Tibial nerve (tissue), 4 donors: ENCODE measurements at regions not wholly inside any gene's neighbourhood (a gene's known extent, or its start where the extent isn't known, plus 50 kb on each side); places are given as distances from the start of the nearest gene placed in this dataset.

Source experiments
- DNase-seq, 2 donors: peaks; one replicate each; pipeline ENCODE4 v3.0.0-alpha.2; 2019; ENCODE audit warnings: low spot score in 2 of 2
- H3K27ac ChIP-seq, 4 donors: fragments of 200-600 bp; sonication (generic) in 3 of 4; one replicate each; pipeline ENCODE4 v1.5.1; 2017 to 2019; ENCODE audit warnings: mild to moderate bottlenecking in 1 of 4
- H3K27me3 ChIP-seq, 2 donors: fragments of 200-600 bp; sonication (generic) in 1 of 2; one replicate each; pipeline versions ENCODE4 v1.5.1 to v1.6.0; 2017 to 2019
- H3K36me3 ChIP-seq, 3 donors: fragments of 200-600 bp; sonication (generic); one replicate each; pipeline ENCODE4 v1.5.1; 2018 to 2019
- H3K4me1 ChIP-seq, 4 donors: fragments of 200-600 bp; sonication (generic) in 3 of 4; one replicate each; pipeline ENCODE4 v1.5.1; 2017 to 2019
- H3K4me3 ChIP-seq, 4 donors: fragments of 200-600 bp; sonication (generic) in 3 of 4; one replicate each; pipeline ENCODE4 v1.5.1; 2017 to 2019; ENCODE audit warnings: mild to moderate bottlenecking in 1 of 4, moderate library complexity in 1 of 4
- H3K9me3 ChIP-seq, 4 donors: fragments of 200-600 bp; sonication (generic) in 3 of 4; one replicate each; pipeline ENCODE4 v1.5.1; 2017 to 2019
- EP300 ChIP-seq, 2 donors: sonication (generic); formaldehyde crosslinking; IDR thresholded peaks; one replicate each; pipeline ENCODE4 v1.6.1; 2017; ENCODE audit warnings: antibody characterized with exemption in 2 of 2, mild to moderate bottlenecking in 1 of 2
- POLR2A ChIP-seq, 2 donors: fragments of 450-650 bp; IDR thresholded peaks; one replicate each; pipeline ENCODE4 v1.6.1; 2017; ENCODE audit warnings: antibody characterized with exemption in 2 of 2, mild to moderate bottlenecking in 2 of 2, moderate library complexity in 2 of 2
- WGBS, 2 donors: methylation state at CpG; one replicate each; pipeline ENCODE4 v1.1.5; 2018; 5-methylcytosine and 5-hydroxymethylcytosine counted together
- TF ChIP-seq, protein P1 (sequence below), 5 experiments: fragments of 200-600 bp in 3 of 5; fragments of 450-650 bp in 2 of 5; sonication (generic) in 3 of 5; IDR thresholded peaks; one replicate each; pipeline ENCODE4 v1.5.1; 2016 to 2019; ENCODE audit warnings: antibody characterized with exemption in 5 of 5, mild to moderate bottlenecking in 3 of 5, moderate library complexity in 2 of 5

DNA sequence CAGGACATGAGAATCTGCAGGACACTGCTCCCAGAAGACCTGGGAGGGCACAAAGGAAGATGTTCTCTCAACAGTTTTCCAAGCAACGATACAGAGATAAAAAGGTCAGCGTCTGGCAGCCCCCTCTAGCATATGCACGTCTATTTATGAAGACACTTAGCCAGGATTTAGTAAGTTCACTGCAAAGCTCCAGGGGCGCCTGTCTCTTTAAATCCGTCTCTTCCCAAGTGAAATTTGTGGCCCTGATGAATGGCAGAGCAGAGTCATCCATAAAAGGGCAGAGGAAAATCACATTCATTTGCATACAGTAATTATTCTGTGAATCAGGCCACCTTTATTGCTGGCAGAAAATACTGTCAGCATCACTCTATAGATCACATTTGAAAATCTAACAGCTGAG lies 390.9 kb upstream of the SMIM21 start:
- no peaks in the 10 kb centered on the region for H3K36me3 ChIP-seq
- DNase-seq = no peak
- H3K27ac ChIP-seq = no peak overlapping the region
- no peaks in the 10 kb centered on the region for H3K9me3 ChIP-seq
- WGBS, 2 donors = 50 to 57% methylated on average over 5 of the region's 5 CpGs
- no peak overlapping the region for H3K4me3 ChIP-seq
- no peaks in the 10 kb centered on the region for H3K4me1 ChIP-seq
- no peaks in the 10 kb centered on the region for H3K27me3 ChIP-seq
- TF ChIP-seq EP300 (IDR thresholded peaks at IDR 0.05) (no peak), POLR2A (IDR thresholded peaks at IDR 0.05) (no peak)
- TF ChIP-seq, protein P1, sequence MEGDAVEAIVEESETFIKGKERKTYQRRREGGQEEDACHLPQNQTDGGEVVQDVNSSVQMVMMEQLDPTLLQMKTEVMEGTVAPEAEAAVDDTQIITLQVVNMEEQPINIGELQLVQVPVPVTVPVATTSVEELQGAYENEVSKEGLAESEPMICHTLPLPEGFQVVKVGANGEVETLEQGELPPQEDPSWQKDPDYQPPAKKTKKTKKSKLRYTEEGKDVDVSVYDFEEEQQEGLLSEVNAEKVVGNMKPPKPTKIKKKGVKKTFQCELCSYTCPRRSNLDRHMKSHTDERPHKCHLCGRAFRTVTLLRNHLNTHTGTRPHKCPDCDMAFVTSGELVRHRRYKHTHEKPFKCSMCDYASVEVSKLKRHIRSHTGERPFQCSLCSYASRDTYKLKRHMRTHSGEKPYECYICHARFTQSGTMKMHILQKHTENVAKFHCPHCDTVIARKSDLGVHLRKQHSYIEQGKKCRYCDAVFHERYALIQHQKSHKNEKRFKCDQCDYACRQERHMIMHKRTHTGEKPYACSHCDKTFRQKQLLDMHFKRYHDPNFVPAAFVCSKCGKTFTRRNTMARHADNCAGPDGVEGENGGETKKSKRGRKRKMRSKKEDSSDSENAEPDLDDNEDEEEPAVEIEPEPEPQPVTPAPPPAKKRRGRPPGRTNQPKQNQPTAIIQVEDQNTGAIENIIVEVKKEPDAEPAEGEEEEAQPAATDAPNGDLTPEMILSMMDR (IDR thresholded peaks at IDR 0.05) = no peak

DNA sequence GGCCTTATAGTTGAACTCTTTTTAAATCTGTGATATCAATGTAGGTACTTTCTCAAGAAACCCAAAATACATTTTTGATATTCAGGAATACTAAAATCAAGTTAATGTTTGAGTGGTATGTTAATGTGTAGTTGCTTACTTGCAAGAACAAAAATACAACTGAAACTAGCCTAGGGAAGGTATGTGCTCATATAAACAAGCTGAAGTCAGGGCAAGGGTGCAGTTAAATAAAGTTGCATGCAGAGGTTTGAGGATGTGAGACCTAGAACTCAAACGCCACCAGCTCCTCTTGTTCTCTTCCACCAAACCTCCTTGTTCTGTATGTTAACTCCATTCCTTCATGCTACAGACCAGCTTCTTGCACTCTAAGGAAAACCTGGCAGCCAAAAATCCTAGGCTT lies 388.3 kb upstream of the SMIM21 start:
- H3K4me3 ChIP-seq = no peak overlapping the region
- H3K27me3 ChIP-seq = no peaks in the 10 kb centered on the region
- DNase-seq = no peak
- no peak overlapping the region for H3K27ac ChIP-seq
- WGBS, 2 donors = 85 to 97% methylated on average over 1 of the region's 1 CpG
- no peaks in the 10 kb centered on the region for H3K4me1 ChIP-seq
- no peaks in the 10 kb centered on the region for H3K36me3 ChIP-seq
- TF ChIP-seq EP300 (IDR thresholded peaks at IDR 0.05) = no peak
- TF ChIP-seq POLR2A (IDR thresholded peaks at IDR 0.05) = no peak
- TF ChIP-seq, protein P1 (IDR thresholded peaks at IDR 0.05) = no peak
- H3K9me3 ChIP-seq = no peaks in the 10 kb centered on the region

DNA sequence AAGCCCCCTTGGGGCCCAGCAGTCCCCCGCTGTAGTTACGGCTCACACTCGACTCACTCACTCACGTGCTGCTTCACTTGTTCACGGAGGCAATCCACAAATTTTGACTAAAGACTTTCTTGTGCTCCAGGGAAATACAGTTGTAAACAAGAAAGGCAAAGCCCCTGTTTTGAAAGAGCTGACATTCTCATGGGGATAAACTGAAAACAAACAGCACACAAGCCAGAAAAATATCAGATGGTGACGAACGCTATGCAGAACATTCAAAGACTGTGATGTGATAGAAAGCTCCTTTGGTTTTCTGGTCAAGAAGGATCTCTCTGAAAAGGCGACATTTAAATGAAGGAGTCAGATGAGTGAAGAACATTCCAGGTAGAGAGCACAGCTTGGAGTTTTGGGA lies 385.3 kb upstream of the SMIM21 start:
- 57 to 67% methylated on average over 8 of the region's 8 CpGs for whole genome bisulfite sequencing, 2 donors
- Histone ChIP-seq H3K4me1 (no peaks in the 10 kb centered on the region), H3K9me3 (no peaks in the 10 kb centered on the region), H3K4me3 (no peak overlapping the region), H3K36me3 (no peaks in the 10 kb centered on the region), H3K27me3 (no peaks in the 10 kb centered on the region), H3K27ac (no peak overlapping the region)
- DNase-seq = no peak
- TF ChIP-seq EP300 (IDR thresholded peaks at IDR 0.05) (no peak), POLR2A (IDR thresholded peaks at IDR 0.05) (no peak)
- TF ChIP-seq, protein P1 (IDR thresholded peaks at IDR 0.05) = no peak

DNA sequence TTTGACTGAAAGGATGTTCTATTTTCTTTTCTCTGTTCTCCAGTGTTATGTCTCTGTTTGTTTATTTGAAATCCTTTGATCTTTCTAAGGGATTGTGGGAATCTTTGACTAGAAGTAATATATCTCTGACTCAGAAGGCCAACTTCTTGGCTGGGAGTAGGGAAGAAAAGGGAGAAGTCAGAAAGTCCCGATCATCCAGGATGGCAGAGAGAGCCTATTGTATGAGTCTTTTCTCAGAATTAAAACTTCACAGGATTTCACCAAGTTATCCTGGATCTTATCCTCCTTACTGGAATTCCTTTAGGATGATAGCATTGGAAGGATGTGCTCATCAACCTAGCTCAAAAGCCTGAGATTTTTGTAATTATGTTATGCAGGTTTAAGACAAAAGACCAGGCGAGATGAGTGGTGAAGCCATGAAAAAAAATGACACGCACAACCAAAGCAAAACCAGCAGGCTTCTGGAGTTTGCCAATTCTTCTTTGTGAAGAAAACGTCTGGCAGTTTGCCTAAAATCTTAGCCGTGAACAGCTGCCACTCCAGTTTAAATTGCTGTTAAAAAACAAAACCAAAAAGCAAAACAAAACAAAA lies 383.6 kb upstream of the SMIM21 start:
- 27 to 34% methylated on average over 5 of the region's 5 CpGs for WGBS, 2 donors
- DNase-seq = no peak

DNA sequence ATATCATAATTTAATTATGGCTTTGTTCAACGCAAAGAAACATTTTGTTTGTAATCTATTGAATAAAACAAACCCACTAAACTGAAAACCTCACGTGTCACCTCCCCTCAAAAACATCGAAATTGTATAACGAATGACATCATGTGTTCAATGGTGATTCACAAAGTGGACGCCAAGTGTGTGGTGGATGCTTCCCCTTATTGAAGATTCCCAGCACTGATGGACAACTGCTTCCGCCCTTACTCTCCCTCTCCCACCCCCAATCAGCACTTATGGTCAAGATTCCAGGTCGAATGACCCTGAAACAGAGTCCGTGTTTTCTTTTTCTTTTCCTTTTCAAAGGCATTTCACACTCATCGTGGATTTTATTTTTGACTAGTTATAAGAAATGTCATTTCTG lies 383.0 kb upstream of the SMIM21 start:
- no peaks in the 10 kb centered on the region for H3K27me3 ChIP-seq
- H3K4me3 ChIP-seq = no peak overlapping the region
- H3K27ac ChIP-seq = no peak overlapping the region
- no peak for DNase-seq
- WGBS, 2 donors = 55 to 65% methylated on average over 9 of the region's 9 CpGs
- H3K9me3 ChIP-seq = no peaks in the 10 kb centered on the region
- TF ChIP-seq EP300 (IDR thresholded peaks at IDR 0.05) (no peak), POLR2A (IDR thresholded peaks at IDR 0.05) (no peak)
- TF ChIP-seq, protein P1 (IDR thresholded peaks at IDR 0.05) = no peak
- H3K36me3 ChIP-seq = no peaks in the 10 kb centered on the region
- H3K4me1 ChIP-seq = no peaks in the 10 kb centered on the region

More for the DNA sequence above, 383.6 kb upstream of the SMIM21 start:
- H3K4me1 ChIP-seq = no peaks in the 10 kb centered on the region
- H3K27ac ChIP-seq = no peak overlapping the region
- TF ChIP-seq, protein P1 (IDR thresholded peaks at IDR 0.05) = no peak
- TF ChIP-seq EP300 (IDR thresholded peaks at IDR 0.05) (no peak), POLR2A (IDR thresholded peaks at IDR 0.05) (no peak)
- no peaks in the 10 kb centered on the region for H3K36me3 ChIP-seq
- no peaks in the 10 kb centered on the region for H3K27me3 ChIP-seq
- H3K9me3 ChIP-seq = no peaks in the 10 kb centered on the region
- no peak overlapping the region for H3K4me3 ChIP-seq
